Breast epithelium (tissue), 4 donors: ENCODE measurements at regions not wholly inside any gene's neighbourhood (a gene's known extent, or its start where the extent isn't known, plus 50 kb on each side); places are given as distances from the start of the nearest gene placed in this dataset.

Experiments
- DNase-seq, 2 donors: peaks; one replicate each; pipeline ENCODE4 v3.0.0-alpha.2; 2019; ENCODE audit warnings: low spot score in 2 of 2
- H3K27ac ChIP-seq, 2 donors: fragments of 200-600 bp; sonication (generic) in 1 of 2; one replicate each; pipeline ENCODE4 v1.5.1; 2016 to 2019; ENCODE audit warnings: mild to moderate bottlenecking in 1 of 2
- H3K27me3 ChIP-seq, 2 donors: fragments of 200-600 bp; sonication (generic) in 1 of 2; one replicate each; pipeline versions ENCODE4 v1.5.1 to v1.6.0; 2017 to 2019; ENCODE audit warnings: control low read depth in 1 of 2, mild to moderate bottlenecking in 1 of 2
- H3K36me3 ChIP-seq: fragments of 200-600 bp; one replicate; pipeline ENCODE4 v1.5.1; 2019
- H3K4me1 ChIP-seq, 2 donors: fragments of 200-600 bp; sonication (generic); one replicate each; pipeline ENCODE4 v1.5.1; 2016 to 2019; ENCODE audit warnings: control low read depth in 1 of 2
- H3K4me3 ChIP-seq, 3 donors: fragments of 200-600 bp; sonication (generic); 1 replicate in 2 of 3; 2 replicates in 1 of 3; pipeline ENCODE4 v1.5.1; 2016 to 2019; ENCODE audit warnings: mild to moderate bottlenecking in 3 of 3, moderate library complexity in 2 of 3
- H3K9me3 ChIP-seq, 2 donors: fragments of 200-600 bp; sonication (generic) in 1 of 2; one replicate each; pipeline ENCODE4 v1.5.1; 2016 to 2019; ENCODE audit warnings: control low read depth in 1 of 2
- POLR2A ChIP-seq: fragments of 450-650 bp; IDR thresholded peaks from one replicate; pipeline ENCODE4 v1.6.1; 2016; ENCODE audit warnings: antibody characterized with exemption, mild to moderate bottlenecking, moderate library complexity
- POLR2AphosphoS5 ChIP-seq, 3 donors: sonication (generic); formaldehyde crosslinking; IDR thresholded peaks; one replicate each; pipeline ENCODE4 v1.6.1; 2017; ENCODE audit warnings: antibody characterized with exemption in 3 of 3
- intact Hi-C: fragments of 100-400 bp; cut with DNase I; formaldehyde crosslinking; loops from one replicate; pipeline ENCODE4 v1.15.1; 2023; ENCODE audit warnings: low total_unique reads
- TF ChIP-seq, protein P1 (sequence below), 3 donors: fragments of 450-650 bp; IDR thresholded peaks; one replicate each; pipeline ENCODE4 v1.5.1; 2016 to 2017; ENCODE audit warnings: antibody characterized with exemption in 3 of 3, mild to moderate bottlenecking in 3 of 3, moderate library complexity in 3 of 3

DNA sequence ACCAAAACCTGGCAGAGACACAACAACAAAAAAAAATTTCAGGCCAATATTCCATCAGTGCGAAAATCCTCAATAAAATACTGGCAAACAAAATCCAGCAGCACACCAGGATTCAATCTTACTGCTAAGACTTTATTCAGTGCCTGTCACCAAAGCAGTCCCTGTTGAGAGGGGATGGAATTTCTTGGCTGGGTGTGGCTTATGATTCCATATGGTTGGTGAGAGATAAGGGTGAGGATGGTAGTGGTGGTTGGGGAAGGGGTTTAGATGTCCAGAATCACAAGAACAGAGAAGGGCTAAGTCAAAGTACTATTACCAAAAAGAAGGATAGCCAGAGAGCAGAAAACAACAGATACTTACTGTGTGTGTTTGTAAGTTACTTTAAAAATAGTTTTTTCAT, 152.8 kb upstream of the SLC35B3 start:
- peaks cover 7 to 10% of the 10 kb centered on the region in 2 donors for H3K9me3 ChIP-seq
- no peak overlapping the region for H3K27ac ChIP-seq
- TF ChIP-seq, protein P1, sequence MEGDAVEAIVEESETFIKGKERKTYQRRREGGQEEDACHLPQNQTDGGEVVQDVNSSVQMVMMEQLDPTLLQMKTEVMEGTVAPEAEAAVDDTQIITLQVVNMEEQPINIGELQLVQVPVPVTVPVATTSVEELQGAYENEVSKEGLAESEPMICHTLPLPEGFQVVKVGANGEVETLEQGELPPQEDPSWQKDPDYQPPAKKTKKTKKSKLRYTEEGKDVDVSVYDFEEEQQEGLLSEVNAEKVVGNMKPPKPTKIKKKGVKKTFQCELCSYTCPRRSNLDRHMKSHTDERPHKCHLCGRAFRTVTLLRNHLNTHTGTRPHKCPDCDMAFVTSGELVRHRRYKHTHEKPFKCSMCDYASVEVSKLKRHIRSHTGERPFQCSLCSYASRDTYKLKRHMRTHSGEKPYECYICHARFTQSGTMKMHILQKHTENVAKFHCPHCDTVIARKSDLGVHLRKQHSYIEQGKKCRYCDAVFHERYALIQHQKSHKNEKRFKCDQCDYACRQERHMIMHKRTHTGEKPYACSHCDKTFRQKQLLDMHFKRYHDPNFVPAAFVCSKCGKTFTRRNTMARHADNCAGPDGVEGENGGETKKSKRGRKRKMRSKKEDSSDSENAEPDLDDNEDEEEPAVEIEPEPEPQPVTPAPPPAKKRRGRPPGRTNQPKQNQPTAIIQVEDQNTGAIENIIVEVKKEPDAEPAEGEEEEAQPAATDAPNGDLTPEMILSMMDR (IDR thresholded peaks at IDR 0.05): no peak
- TF ChIP-seq POLR2A (no peak), POLR2AphosphoS5 (IDR thresholded peaks at IDR 0.05) (no peak)
- no peak overlapping the region for H3K4me3 ChIP-seq
- no peaks in the 10 kb centered on the region for H3K36me3 ChIP-seq
- no peaks in the 10 kb centered on the region for H3K27me3 ChIP-seq
- intact Hi-C loops: no loop called here
- no peaks in the 10 kb centered on the region for H3K4me1 ChIP-seq
- no peak for DNase-seq

DNA sequence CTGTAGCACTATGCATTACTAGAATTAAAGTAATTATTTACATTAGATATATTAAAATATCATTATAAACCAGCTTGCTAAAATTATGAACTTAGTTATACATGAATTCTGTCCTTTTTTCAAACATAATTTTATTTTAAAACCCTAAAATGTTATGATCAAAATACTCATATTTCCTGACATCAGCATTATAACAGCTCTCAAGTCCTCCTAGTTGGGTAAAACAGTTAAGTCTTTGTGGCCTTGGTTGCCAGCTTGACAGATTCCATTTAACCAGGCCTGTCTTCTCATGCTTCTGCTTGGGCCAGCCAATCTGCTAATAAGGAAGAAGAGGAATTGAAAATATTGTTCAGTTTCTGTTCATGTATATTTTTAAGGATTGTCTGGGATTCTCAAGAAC, 147.9 kb upstream of the SLC35B3 start:
- Histone ChIP-seq H3K36me3 (no peaks in the 10 kb centered on the region), H3K4me1 (no peaks in the 10 kb centered on the region), H3K27ac (no peak overlapping the region), H3K4me3 (no peak overlapping the region), H3K9me3 (no peaks in the 10 kb centered on the region), H3K27me3 (no peaks in the 10 kb centered on the region)
- TF ChIP-seq POLR2A: no peak
- TF ChIP-seq, protein P1 (IDR thresholded peaks at IDR 0.05): no peak
- no peak for TF ChIP-seq POLR2AphosphoS5 (IDR thresholded peaks at IDR 0.05)
- intact Hi-C loops: no loop called here
- DNase-seq: no peak

DNA sequence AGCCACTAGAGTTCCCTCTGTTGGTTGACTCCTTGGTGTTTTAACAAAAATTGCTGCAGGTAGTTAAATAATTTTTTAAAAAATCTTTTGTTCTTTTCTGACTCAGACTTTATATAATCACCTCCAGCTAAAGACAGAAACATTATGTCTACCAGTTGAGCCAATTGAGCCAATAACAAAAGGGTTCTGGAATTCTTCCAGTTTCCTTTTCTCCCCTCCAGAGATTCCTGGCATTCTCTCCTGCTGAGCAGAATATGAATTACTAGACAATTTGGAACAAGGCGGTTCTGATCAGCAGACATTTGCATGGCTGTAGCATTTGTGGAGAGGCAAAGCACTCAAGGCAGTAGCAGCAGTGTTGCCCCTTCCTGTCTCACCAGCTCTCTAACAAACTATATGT, 144.0 kb upstream of the SLC35B3 start:
- no peaks in the 10 kb centered on the region for H3K4me1 ChIP-seq
- intact Hi-C loops: no loop called here

DNA sequence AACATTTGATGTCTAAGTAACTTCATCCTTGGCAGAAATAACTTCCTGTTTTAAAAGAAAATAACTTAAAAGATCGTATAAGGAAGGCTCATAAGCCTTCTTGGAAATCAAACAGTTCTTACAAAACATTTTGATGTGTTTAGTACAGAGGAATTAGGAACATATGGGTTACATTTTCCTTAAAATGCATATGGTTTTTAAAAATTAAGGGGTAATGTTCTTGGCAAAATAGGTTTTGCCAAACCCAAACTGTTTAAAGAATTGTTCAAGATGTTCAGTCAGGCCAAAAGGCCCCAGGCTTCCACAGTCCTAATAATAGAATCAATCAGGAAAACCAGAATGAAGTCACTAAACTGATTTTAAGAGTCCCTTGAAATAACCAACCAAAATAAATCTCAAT, 142.7 kb upstream of the SLC35B3 start:
- H3K4me1 ChIP-seq: no peaks in the 10 kb centered on the region
- no peaks in the 10 kb centered on the region for H3K9me3 ChIP-seq
- H3K27ac ChIP-seq: peak overlapping the region in 1 of 2 donors; percentile 31
- TF ChIP-seq POLR2AphosphoS5 (IDR thresholded peaks at IDR 0.05) (no peak), POLR2A (no peak)
- TF ChIP-seq, protein P1 (IDR thresholded peaks at IDR 0.05): no peak
- H3K36me3 ChIP-seq: no peaks in the 10 kb centered on the region
- intact Hi-C loops: no loop called here
- DNase-seq: no peak
- H3K27me3 ChIP-seq: no peaks in the 10 kb centered on the region
- no peak overlapping the region for H3K4me3 ChIP-seq

More for the DNA sequence above, 144.0 kb upstream of the SLC35B3 start:
- Histone ChIP-seq H3K36me3 (no peaks in the 10 kb centered on the region), H3K4me3 (no peak overlapping the region), H3K9me3 (no peaks in the 10 kb centered on the region), H3K27ac (no peak overlapping the region), H3K27me3 (no peaks in the 10 kb centered on the region)
- no peak for TF ChIP-seq POLR2A
- no peak for TF ChIP-seq POLR2AphosphoS5 (IDR thresholded peaks at IDR 0.05)
- TF ChIP-seq, protein P1 (IDR thresholded peaks at IDR 0.05): no peak
- DNase-seq: no peak

DNA sequence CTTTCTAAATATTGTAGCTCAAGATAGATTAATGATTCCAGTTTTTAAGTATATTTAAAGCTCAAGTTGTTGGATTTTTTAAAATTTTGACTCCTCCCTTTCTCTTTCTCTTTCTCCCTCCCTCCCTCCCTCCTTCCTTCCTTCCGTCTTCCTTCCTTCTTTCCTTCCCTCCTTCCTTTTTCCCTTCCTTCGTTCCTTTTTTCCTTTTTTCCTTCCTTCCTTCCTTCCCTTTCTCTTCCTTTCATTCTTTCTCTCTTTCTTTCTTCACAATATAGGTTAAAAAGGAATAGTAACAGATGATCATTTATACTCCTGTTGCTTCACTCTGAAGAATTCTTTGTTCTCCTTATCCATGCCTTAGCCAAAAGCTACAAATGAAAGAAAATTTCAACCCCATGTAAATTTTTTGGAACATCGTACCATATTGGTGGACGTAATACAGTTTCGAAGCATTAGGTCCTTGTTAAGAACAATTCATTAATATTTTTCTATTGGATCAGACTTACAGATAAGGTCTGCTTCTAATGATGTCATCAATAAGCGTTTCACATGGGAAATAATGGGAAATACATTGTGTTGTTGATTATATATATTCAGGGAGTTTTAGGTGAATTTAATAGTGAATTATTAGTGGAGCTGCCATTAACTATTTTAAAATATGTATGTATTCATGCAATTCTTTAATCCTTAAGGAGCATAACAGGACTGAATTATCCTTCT, 139.6 kb upstream of the SLC35B3 start:
- Histone ChIP-seq H3K4me1 (no peaks in the 10 kb centered on the region), H3K4me3 (no peak overlapping the region), H3K9me3 (no peaks in the 10 kb centered on the region), H3K27me3 (no peaks in the 10 kb centered on the region), H3K27ac (no peak overlapping the region), H3K36me3 (no peaks in the 10 kb centered on the region)
- no peak for DNase-seq
- no peak for TF ChIP-seq POLR2A
- TF ChIP-seq POLR2AphosphoS5 (IDR thresholded peaks at IDR 0.05): no peak
- TF ChIP-seq, protein P1 (IDR thresholded peaks at IDR 0.05): no peak
- intact Hi-C loops: no loop called here
